ENCODE measurements at regions not wholly inside any gene's neighbourhood (a gene's known extent, or its start where the extent isn't known, plus 50 kb on each side); places are given as distances from the start of the nearest gene placed in this dataset.

DNA sequence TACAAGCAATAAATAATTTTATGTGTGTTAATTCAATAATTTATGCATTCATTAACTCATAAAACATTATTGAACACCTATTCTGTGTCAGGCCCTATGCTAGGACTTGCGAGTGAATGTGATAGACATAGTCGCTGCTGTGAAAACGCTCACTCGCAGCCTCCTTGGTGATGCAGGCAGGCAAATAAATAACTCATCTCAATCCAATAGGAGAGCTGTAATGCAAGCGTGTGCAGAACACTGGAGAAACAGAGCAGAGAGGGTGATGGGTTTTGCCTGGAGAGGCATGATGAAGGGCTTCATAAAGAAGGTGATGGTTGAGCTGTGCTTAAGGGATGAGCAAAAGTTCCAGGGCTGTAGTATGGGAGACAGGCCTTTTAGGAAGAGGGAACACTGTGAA is 111.3 kb upstream of the ZNF462 start:
- no peak for TF ChIP-seq TCF7 (CRISPR knock-in tag; IDR thresholded peaks at IDR 0.05; ENCODE audit: low read depth)
- TF ChIP-seq, protein P1, sequence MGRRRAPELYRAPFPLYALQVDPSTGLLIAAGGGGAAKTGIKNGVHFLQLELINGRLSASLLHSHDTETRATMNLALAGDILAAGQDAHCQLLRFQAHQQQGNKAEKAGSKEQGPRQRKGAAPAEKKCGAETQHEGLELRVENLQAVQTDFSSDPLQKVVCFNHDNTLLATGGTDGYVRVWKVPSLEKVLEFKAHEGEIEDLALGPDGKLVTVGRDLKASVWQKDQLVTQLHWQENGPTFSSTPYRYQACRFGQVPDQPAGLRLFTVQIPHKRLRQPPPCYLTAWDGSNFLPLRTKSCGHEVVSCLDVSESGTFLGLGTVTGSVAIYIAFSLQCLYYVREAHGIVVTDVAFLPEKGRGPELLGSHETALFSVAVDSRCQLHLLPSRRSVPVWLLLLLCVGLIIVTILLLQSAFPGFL (CRISPR knock-in tag; IDR thresholded peaks at IDR 0.05; ENCODE audit: borderline replicate concordance): no peak
- TF ChIP-seq ETV6 (CRISPR knock-in tag; IDR thresholded peaks at IDR 0.05): no peak
- TF ChIP-seq, protein P2, sequence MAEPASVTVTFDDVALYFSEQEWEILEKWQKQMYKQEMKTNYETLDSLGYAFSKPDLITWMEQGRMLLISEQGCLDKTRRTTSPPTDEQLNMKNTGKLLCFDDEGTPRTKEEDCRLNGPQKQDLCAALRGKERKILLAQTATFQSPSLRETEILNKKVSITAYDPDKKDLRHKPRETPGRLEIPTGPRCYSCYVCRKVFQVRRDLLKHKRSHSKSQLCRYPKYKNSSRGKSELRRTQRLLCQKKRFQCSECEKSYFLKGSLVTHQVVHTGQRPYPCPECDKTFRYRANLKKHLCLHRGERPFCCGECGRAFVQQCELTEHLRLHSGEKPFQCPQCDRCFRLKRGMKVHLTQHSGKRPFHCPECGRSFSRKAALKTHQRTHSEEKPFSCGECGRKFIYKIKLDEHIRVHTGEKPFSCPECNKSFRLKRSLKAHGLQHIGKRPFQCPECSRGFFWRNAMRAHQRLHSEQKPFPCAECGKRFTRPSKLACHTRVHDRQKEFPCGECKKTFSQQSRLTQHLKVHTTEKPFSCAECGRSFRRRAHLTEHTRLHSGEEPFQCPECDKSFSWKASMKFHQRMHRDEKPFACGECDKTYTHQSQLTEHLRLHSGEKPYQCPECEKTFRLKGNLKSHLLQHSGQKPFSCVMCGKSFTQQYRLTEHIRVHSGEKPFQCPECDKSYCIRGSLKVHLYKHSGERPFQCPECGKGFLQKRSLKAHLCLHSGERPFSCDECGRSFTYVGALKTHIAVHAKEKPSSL (CRISPR knock-in tag; conservative IDR thresholded peaks at IDR 0.05): no peak
- TF ChIP-seq, protein P3, sequence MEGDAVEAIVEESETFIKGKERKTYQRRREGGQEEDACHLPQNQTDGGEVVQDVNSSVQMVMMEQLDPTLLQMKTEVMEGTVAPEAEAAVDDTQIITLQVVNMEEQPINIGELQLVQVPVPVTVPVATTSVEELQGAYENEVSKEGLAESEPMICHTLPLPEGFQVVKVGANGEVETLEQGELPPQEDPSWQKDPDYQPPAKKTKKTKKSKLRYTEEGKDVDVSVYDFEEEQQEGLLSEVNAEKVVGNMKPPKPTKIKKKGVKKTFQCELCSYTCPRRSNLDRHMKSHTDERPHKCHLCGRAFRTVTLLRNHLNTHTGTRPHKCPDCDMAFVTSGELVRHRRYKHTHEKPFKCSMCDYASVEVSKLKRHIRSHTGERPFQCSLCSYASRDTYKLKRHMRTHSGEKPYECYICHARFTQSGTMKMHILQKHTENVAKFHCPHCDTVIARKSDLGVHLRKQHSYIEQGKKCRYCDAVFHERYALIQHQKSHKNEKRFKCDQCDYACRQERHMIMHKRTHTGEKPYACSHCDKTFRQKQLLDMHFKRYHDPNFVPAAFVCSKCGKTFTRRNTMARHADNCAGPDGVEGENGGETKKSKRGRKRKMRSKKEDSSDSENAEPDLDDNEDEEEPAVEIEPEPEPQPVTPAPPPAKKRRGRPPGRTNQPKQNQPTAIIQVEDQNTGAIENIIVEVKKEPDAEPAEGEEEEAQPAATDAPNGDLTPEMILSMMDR (IDR thresholded peaks at IDR 0.05): no peak
- TF ChIP-seq ZNF416 (CRISPR knock-in tag; IDR thresholded peaks at IDR 0.05): no peak
- TF ChIP-seq FOXJ3 (CRISPR knock-in tag; IDR thresholded peaks at IDR 0.05; ENCODE audit: borderline replicate concordance): no peak
- TF ChIP-seq, protein P4, sequence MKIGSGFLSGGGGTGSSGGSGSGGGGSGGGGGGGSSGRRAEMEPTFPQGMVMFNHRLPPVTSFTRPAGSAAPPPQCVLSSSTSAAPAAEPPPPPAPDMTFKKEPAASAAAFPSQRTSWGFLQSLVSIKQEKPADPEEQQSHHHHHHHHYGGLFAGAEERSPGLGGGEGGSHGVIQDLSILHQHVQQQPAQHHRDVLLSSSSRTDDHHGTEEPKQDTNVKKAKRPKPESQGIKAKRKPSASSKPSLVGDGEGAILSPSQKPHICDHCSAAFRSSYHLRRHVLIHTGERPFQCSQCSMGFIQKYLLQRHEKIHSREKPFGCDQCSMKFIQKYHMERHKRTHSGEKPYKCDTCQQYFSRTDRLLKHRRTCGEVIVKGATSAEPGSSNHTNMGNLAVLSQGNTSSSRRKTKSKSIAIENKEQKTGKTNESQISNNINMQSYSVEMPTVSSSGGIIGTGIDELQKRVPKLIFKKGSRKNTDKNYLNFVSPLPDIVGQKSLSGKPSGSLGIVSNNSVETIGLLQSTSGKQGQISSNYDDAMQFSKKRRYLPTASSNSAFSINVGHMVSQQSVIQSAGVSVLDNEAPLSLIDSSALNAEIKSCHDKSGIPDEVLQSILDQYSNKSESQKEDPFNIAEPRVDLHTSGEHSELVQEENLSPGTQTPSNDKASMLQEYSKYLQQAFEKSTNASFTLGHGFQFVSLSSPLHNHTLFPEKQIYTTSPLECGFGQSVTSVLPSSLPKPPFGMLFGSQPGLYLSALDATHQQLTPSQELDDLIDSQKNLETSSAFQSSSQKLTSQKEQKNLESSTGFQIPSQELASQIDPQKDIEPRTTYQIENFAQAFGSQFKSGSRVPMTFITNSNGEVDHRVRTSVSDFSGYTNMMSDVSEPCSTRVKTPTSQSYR (CRISPR knock-in tag; IDR thresholded peaks at IDR 0.05): no peak
- TF ChIP-seq IRF2 (CRISPR knock-in tag; IDR thresholded peaks at IDR 0.05; ENCODE audit: borderline replicate concordance, low read depth): no peak
- TF ChIP-seq, protein P5, sequence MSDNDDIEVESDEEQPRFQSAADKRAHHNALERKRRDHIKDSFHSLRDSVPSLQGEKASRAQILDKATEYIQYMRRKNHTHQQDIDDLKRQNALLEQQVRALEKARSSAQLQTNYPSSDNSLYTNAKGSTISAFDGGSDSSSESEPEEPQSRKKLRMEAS (CRISPR knock-in tag; IDR thresholded peaks at IDR 0.05): no peak
- TF ChIP-seq JUN (CRISPR knock-in tag; IDR thresholded peaks at IDR 0.05): no peak
- TF ChIP-seq, protein P6, sequence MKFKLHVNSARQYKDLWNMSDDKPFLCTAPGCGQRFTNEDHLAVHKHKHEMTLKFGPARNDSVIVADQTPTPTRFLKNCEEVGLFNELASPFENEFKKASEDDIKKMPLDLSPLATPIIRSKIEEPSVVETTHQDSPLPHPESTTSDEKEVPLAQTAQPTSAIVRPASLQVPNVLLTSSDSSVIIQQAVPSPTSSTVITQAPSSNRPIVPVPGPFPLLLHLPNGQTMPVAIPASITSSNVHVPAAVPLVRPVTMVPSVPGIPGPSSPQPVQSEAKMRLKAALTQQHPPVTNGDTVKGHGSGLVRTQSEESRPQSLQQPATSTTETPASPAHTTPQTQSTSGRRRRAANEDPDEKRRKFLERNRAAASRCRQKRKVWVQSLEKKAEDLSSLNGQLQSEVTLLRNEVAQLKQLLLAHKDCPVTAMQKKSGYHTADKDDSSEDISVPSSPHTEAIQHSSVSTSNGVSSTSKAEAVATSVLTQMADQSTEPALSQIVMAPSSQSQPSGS (CRISPR knock-in tag; IDR thresholded peaks at IDR 0.05; ENCODE audit: borderline replicate concordance, low read depth): no peak
- TF ChIP-seq, protein P7, sequence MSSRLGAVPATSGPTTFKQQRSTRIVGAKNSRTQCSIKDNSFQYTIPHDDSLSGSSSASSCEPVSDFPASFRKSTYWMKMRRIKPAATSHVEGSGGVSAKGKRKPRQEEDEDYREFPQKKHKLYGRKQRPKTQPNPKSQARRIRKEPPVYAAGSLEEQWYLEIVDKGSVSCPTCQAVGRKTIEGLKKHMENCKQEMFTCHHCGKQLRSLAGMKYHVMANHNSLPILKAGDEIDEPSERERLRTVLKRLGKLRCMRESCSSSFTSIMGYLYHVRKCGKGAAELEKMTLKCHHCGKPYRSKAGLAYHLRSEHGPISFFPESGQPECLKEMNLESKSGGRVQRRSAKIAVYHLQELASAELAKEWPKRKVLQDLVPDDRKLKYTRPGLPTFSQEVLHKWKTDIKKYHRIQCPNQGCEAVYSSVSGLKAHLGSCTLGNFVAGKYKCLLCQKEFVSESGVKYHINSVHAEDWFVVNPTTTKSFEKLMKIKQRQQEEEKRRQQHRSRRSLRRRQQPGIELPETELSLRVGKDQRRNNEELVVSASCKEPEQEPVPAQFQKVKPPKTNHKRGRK (CRISPR knock-in tag; IDR thresholded peaks at IDR 0.05; ENCODE audit: borderline replicate concordance): no peak
- TF ChIP-seq, protein P8, sequence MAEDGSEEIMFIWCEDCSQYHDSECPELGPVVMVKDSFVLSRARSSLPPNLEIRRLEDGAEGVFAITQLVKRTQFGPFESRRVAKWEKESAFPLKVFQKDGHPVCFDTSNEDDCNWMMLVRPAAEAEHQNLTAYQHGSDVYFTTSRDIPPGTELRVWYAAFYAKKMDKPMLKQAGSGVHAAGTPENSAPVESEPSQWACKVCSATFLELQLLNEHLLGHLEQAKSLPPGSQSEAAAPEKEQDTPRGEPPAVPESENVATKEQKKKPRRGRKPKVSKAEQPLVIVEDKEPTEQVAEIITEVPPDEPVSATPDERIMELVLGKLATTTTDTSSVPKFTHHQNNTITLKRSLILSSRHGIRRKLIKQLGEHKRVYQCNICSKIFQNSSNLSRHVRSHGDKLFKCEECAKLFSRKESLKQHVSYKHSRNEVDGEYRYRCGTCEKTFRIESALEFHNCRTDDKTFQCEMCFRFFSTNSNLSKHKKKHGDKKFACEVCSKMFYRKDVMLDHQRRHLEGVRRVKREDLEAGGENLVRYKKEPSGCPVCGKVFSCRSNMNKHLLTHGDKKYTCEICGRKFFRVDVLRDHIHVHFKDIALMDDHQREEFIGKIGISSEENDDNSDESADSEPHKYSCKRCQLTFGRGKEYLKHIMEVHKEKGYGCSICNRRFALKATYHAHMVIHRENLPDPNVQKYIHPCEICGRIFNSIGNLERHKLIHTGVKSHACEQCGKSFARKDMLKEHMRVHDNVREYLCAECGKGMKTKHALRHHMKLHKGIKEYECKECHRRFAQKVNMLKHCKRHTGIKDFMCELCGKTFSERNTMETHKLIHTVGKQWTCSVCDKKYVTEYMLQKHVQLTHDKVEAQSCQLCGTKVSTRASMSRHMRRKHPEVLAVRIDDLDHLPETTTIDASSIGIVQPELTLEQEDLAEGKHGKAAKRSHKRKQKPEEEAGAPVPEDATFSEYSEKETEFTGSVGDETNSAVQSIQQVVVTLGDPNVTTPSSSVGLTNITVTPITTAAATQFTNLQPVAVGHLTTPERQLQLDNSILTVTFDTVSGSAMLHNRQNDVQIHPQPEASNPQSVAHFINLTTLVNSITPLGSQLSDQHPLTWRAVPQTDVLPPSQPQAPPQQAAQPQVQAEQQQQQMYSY (CRISPR knock-in tag; IDR thresholded peaks at IDR 0.05): no peak

Data from WTC11 (cell line).